Neural crest cell (in vitro differentiated cells): ENCODE measurements at regions not wholly inside any gene's neighbourhood (a gene's known extent, or its start where the extent isn't known, plus 50 kb on each side); places are given as distances from the start of the nearest gene placed in this dataset.
"Not testable (repeated sequence)": the region's sequence is repeated elsewhere in the genome, so short reads cannot be mapped to it uniquely, and the experiment has no call there.

Experiments
- DNase-seq: peaks from one replicate; pipeline ENCODE4 v3.0.0; 2021; ENCODE audit warnings: low read depth, mixed read lengths, low spot score
- H3K27ac Mint-ChIP-seq: one replicate; pipeline ENCODE4 v1.8.0; 2021; ENCODE audit warnings: mild to moderate bottlenecking, mixed read lengths; ENCODE audit not compliant: unreplicated experiment
- H3K27me3 Mint-ChIP-seq: 2 replicates; pipeline ENCODE4 v1.8.0; 2021; ENCODE audit warnings: low read depth, mild to moderate bottlenecking, mixed read lengths
- H3K36me3 Mint-ChIP-seq: 2 replicates; pipeline ENCODE4 v1.8.0; 2021; ENCODE audit warnings: low read depth, mild to moderate bottlenecking, mixed read lengths
- H3K4me1 Mint-ChIP-seq: 2 replicates; pipeline ENCODE4 v1.8.0; 2021; ENCODE audit warnings: mixed read lengths
- H3K4me3 Mint-ChIP-seq: one replicate; pipeline ENCODE4 v1.8.0; 2021; ENCODE audit warnings: mild to moderate bottlenecking, mixed read lengths
- H3K9me3 Mint-ChIP-seq: 2 replicates; pipeline ENCODE4 v1.8.0; 2021; ENCODE audit warnings: mixed read lengths
- TF ChIP-seq, protein P1 (sequence below): fragments of 200-600 bp; sonication (generic); conservative IDR thresholded peaks from 2 replicates; pipeline ENCODE4 v1.5.0; 2021; ENCODE audit warnings: antibody characterized with exemption, mild to moderate bottlenecking

DNA sequence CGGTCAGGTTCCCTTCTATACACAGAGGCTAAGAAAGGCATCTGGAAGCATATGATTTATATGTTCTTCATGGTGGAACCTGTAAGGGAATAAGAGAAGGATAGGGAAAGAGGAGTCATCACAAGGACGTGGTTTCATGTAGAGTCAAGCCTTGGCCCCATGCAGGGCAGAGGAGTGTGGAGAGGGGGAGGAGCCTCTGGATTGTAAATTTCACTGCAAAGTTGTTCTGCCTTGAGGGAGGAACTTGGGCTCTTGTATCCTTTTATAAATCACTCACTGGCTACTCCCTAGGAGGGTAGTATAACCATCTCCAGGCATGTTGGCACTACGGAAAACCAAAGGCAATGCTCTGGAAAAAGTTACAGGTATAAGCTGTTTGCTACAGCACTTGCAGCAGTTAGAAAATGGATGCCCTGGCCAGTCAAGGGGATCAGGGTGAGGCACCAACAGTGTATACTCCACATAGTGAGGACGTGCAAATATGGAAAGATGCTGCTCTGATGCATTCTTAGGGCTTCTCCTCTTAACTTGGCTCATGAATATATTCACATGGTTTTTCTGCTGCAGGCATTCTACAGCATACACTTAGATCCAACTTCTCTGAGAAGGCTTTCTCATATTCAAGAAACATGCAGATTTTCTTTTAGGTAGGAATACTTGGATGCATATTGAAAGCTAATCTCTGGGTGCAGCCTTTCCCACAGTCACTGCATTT, 60.3 kb upstream of the ZNF81 start:
- no peak overlapping the region for H3K27ac Mint-ChIP-seq
- peaks cover 2% of the 10 kb centered on the region for H3K36me3 Mint-ChIP-seq
- TF ChIP-seq, protein P1, sequence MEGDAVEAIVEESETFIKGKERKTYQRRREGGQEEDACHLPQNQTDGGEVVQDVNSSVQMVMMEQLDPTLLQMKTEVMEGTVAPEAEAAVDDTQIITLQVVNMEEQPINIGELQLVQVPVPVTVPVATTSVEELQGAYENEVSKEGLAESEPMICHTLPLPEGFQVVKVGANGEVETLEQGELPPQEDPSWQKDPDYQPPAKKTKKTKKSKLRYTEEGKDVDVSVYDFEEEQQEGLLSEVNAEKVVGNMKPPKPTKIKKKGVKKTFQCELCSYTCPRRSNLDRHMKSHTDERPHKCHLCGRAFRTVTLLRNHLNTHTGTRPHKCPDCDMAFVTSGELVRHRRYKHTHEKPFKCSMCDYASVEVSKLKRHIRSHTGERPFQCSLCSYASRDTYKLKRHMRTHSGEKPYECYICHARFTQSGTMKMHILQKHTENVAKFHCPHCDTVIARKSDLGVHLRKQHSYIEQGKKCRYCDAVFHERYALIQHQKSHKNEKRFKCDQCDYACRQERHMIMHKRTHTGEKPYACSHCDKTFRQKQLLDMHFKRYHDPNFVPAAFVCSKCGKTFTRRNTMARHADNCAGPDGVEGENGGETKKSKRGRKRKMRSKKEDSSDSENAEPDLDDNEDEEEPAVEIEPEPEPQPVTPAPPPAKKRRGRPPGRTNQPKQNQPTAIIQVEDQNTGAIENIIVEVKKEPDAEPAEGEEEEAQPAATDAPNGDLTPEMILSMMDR, result no peak
- no peak overlapping the region for H3K4me3 Mint-ChIP-seq
- no peaks in the 10 kb centered on the region for H3K4me1 Mint-ChIP-seq
- H3K9me3 Mint-ChIP-seq, result peaks cover 22% of the 10 kb centered on the region
- H3K27me3 Mint-ChIP-seq, result peaks cover 5% of the 10 kb centered on the region
- DNase-seq, result no peak

DNA sequence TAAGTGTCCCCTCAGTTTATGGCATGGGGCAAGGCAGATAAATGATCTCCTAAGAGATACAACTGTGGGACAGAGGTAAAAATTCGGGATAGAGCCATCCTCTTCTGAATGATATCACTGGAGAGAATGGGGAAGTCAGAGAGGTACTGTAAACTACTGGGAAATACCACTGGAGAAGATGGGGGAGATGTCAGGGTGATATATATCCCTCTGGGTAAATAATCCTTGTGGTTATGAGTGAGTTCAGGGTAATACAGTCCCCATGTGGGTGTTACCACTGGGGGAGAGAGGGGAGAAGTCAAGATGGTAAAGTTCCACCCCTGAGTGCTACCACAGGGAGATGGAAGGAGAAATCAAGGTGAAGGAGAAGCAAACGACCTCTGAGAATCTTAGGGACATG, 63.9 kb upstream of the ZNF81 start:
- H3K36me3 Mint-ChIP-seq, result peaks cover 6% of the 10 kb centered on the region
- no peak overlapping the region for H3K4me3 Mint-ChIP-seq
- H3K27me3 Mint-ChIP-seq, result peaks cover 12% of the 10 kb centered on the region
- no peak for DNase-seq
- H3K27ac Mint-ChIP-seq, result no peak overlapping the region
- no peaks in the 10 kb centered on the region for H3K4me1 Mint-ChIP-seq
- peaks cover 21% of the 10 kb centered on the region for H3K9me3 Mint-ChIP-seq
- TF ChIP-seq, protein P1, result no peak

DNA sequence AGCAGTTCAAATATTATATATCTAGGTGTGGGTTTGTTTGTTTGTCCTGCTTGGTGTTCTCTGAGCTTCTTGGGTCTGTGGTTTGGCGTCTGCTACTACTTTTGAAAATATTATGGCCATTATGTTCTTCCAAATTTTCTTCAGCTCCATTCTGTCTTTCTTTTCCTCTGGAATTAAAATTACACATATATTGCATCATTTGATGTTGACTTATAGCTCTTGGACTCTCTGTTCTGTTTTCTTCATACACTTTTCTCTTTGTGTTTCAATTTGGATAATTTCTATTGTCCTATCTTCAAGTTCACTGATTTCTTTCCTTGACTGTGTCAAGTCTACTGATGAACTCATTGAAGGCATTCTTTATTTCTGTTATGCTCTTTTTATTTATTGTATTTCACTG, 65.2 kb upstream of the ZNF81 start:
- H3K9me3 Mint-ChIP-seq, result peaks cover 18% of the 10 kb centered on the region

DNA sequence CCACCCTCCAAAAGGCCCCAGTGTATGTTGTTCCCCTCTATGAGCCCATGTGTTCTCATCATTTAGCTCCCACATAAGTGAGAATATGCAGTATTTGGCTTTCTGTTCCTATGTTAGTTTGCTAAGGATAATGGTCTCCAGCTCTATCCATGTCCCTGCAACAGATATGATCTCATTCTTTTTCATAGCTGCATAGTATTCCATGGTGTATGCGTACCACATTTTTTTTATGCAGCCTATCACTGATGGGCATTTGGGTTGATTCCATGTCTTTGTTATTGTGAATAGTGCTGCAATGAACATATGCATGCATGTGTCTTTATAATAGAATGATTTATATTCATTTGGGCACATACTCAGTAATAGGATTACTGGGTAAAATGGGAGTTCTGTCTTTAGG, 73.9 kb upstream of the ZNF81 start:
- not testable (repeated sequence) for H3K4me1 Mint-ChIP-seq, H3K27me3 Mint-ChIP-seq, H3K27ac Mint-ChIP-seq, DNase-seq, H3K4me3 Mint-ChIP-seq, H3K36me3 Mint-ChIP-seq
- peaks cover 11% of the 10 kb centered on the region for H3K9me3 Mint-ChIP-seq

More for the DNA sequence above, 65.2 kb upstream of the ZNF81 start:
- Mint-ChIP-seq H3K36me3 (peaks cover 6% of the 10 kb centered on the region), H3K27me3 (peaks cover 12% of the 10 kb centered on the region), H3K4me3 (no peak overlapping the region), H3K4me1 (no peaks in the 10 kb centered on the region), H3K27ac (no peak overlapping the region)
- TF ChIP-seq, protein P1, result no peak
- no peak for DNase-seq

DNA sequence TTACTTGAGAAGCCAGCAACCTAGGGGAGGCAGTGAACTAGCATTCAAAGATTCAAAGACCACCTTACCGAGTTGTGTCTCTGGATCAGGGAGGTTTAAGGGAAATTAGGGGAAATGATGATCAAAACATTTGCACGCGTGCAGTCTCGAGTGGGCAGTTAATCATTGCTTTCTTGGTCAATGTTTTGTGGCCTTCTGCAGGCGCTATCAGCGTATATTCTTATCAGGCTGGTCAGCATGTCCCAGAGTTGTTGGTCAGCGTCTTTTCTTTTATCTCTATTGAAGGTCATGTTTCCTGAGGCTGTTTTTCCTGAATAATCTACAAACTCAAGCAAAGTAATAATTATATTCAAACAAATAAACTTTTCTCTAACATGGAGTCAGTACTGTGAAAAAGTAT, 84.0 kb upstream of the ZNF81 start:
- Mint-ChIP-seq H3K9me3 (no peaks in the 10 kb centered on the region), H3K36me3 (no peaks in the 10 kb centered on the region), H3K4me1 (no peaks in the 10 kb centered on the region), H3K27me3 (peaks cover 5% of the 10 kb centered on the region), H3K4me3 (no peak overlapping the region), H3K27ac (no peak overlapping the region)
- DNase-seq, result no peak
- TF ChIP-seq, protein P1, result no peak

DNA sequence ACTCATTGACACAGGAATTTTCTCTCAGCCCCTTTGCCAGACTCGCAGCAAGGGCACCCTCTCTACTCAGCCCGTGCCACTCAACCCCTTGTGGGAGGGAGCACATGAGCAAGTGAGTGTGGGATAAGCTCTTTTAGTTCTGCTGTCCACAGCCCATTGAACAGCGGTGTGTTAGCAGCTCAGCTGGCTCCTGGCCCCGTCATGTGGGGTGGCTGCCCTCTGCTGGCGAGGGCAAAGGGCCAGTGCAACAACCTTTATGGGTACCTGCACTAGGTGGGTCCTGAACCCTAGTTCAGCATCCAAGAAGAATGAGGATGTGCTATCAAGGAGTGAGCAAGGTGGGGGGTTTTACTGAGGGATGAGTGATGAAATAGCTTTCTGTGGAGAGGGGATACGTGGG, 85.0 kb upstream of the ZNF81 start:
- no peak overlapping the region for H3K27ac Mint-ChIP-seq
- no peaks in the 10 kb centered on the region for H3K4me1 Mint-ChIP-seq
- H3K36me3 Mint-ChIP-seq, result no peaks in the 10 kb centered on the region
- H3K27me3 Mint-ChIP-seq, result peaks cover 2% of the 10 kb centered on the region
- H3K9me3 Mint-ChIP-seq, result no peaks in the 10 kb centered on the region
- no peak overlapping the region for H3K4me3 Mint-ChIP-seq
- DNase-seq, result no peak
- TF ChIP-seq, protein P1, result peak; percentile 34
